RWPE1 (cell line): ENCODE measurements at regions not wholly inside any gene's neighbourhood (a gene's known extent, or its start where the extent isn't known, plus 50 kb on each side); places are given as distances from the start of the nearest gene placed in this dataset.

Experiments
- CTCF ChIA-PET: fragments of 350-600 bp; sonication (Branson Sonifier 250); formaldehyde crosslinking; extraction: SDS; loops from one replicate; lab custom pipeline; 2021; lab: Yijun Ruan, JAX
- POLR2A ChIA-PET: fragments of 400-600 bp; formaldehyde crosslinking; extraction: SDS; loops from one replicate; lab custom pipeline; 2020; ENCODE audit warnings: antibody characterized with exemption; ENCODE audit not compliant: low non-redundant PET; lab: Yijun Ruan, JAX
- DNase-seq: peaks from one replicate; pipeline ENCODE4 v3.0.0; 2012; ENCODE audit warnings: low spot score
- H3K27ac ChIP-seq: fragments of 450-650 bp; 2 replicates; pipeline ENCODE4 v1.5.1; 2017
- CTCF ChIP-seq: fragments of 450-650 bp; conservative IDR thresholded peaks from 2 replicates; pipeline ENCODE4 v1.5.1; 2017; ENCODE audit warnings: low read depth, mild to moderate bottlenecking

- no peak for DNase-seq
- CTCF ChIA-PET = interaction anchor here (0.6 to 0.9 kb wide), 3 partner anchors 49 to 409 kb away, joined by 3 to 4 read pairs (median 4); no protein-coding TSS in a partner anchor
- POLR2A ChIA-PET = no interaction called here
- no peak for TF ChIP-seq CTCF
- H3K27ac ChIP-seq = no peak overlapping the region
Measured at GRCh38 chr21:38120984-38121855, 135.6 kb upstream of the KCNJ15 start.

GRCh38 chr21:38121888-38122720 lies 134.7 kb upstream of the KCNJ15 start:
- no peak overlapping the region for H3K27ac ChIP-seq
- TF ChIP-seq CTCF = no peak
- ChIA-PET POLR2A (no interaction called here), CTCF (interaction anchor here (0.6 to 0.9 kb wide), 3 partner anchors 48 to 410 kb away, joined by 3 to 4 read pairs (median 4); no protein-coding TSS in a partner anchor)
- DNase-seq = no peak

- DNase-seq = no peak
- ChIA-PET CTCF (interaction anchor here (0.6 kb wide), 2 partner anchors 29 to 1414 kb away, joined by 3 read pairs; no protein-coding TSS in a partner anchor), POLR2A (no interaction called here)
Measured at GRCh38 chr21:38123626-38124025, 133.2 kb upstream of the KCNJ15 start.

DNA sequence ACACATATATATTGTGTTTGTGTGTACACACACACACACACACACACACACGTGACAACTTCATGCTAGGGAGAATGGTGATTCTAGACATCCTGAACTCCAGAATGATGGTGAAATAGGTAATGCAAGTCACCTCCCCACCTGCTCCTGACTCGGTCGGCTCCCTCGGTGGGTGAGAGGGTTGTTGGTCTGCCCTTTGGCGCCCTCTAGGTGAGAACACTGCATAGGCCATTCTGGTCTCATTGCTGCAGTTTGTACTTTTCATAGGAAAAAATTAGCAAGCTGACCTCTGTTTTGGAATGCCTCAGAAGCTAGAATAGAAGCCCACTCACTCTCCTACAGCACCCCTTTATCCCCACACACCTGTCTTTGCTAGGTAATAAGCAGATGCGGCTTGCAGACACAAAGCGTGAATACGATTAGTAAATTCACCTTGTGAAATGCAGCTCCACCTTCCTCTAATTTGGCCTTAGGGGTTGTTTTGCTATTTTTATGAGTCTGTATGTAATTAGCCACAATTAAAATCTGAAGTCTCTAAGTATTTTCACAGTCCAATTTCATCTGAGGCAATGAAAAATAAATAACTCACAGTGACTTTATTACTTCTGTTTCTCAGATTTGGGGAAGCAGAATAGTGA lies 130.0 kb upstream of the KCNJ15 start:
- CTCF ChIA-PET = interaction anchor here (0.6 to 1.7 kb wide), 23 partner anchors 9 to 415 kb away, joined by 3 to 9 read pairs (median 3); no protein-coding TSS in a partner anchor
- DNase-seq = peak; percentile 64
- peak; percentile 66 for TF ChIP-seq CTCF
- no peak overlapping the region for H3K27ac ChIP-seq
- POLR2A ChIA-PET = no interaction called here

More at GRCh38 chr21:38123626-38124025, 133.2 kb upstream of the KCNJ15 start:
- no peak overlapping the region for H3K27ac ChIP-seq
- TF ChIP-seq CTCF = no peak

DNA sequence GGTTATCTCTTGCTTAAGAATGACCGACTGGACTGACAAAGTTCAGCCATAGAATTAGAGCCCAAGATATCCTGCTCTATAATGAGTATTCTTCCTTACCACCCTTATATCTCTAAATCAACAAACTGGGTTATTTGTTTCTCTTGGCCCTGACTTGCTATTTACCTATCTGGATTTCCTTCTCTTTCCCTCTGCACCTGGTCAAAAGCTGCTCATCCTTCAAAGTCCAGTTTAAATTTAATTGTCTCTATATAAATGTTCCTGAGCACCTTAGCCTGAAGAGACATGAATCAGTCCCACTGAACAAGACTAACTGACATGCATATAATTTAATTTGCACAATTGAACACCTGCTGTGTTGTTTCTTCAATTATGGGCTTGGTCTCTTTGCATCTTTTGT lies 127.1 kb upstream of the KCNJ15 start:
- no peak for TF ChIP-seq CTCF
- POLR2A ChIA-PET = no interaction called here

DNA sequence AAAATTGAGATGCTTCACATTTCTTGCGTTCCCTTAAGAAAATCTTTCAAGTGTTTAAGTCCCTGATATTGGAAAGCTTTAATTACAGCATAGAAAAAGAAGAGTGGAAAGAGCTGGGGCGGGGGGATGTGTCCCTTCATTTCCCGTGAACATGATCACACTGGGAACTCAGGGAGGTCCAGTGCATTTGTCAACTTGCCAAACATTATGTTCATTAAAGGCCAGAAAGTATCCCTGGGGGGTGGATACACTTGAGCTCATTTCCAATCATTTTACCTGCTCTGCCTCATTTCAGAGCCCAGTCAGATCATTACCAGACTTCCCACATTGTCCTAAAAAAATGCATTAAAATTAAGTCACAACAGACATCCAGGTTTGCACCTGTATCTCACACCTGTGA lies 123.6 kb upstream of the KCNJ15 start:
- H3K27ac ChIP-seq = no peak overlapping the region
- ChIA-PET POLR2A (no interaction called here), CTCF (no interaction called here)
- TF ChIP-seq CTCF = no peak
- no peak for DNase-seq

More for the DNA sequence above, 127.1 kb upstream of the KCNJ15 start:
- CTCF ChIA-PET = no interaction called here
- no peak overlapping the region for H3K27ac ChIP-seq
- DNase-seq = no peak
